ENCODE measurements at regions not wholly inside any gene's neighbourhood (a gene's known extent, or its start where the extent isn't known, plus 50 kb on each side); places are given as distances from the start of the nearest gene placed in this dataset.

- no peak for DNase-seq (ENCODE audit: low read depth)
- no peak for TF ChIP-seq CTCF (conservative IDR thresholded peaks at IDR 0.05; ENCODE audit: low read depth, low read length)
- H3K4me3 ChIP-seq (ENCODE audit: low read length) = no peak overlapping the region
These were observed 246.6 kb upstream of the ADGRL2 start for GRCh38 chr1:81554108-81554507.

- no peak for DNase-seq (ENCODE audit: low read depth)
- no peak overlapping the region for H3K4me3 ChIP-seq (ENCODE audit: low read length)
- TF ChIP-seq CTCF (conservative IDR thresholded peaks at IDR 0.05; ENCODE audit: low read depth, low read length) = no peak
These were observed 247.2 kb upstream of the ADGRL2 start for GRCh38 chr1:81553503-81553902.

- H3K4me3 ChIP-seq (ENCODE audit: low read length) = no peak overlapping the region
- DNase-seq (ENCODE audit: low read depth) = no peak
- no peak for TF ChIP-seq CTCF (conservative IDR thresholded peaks at IDR 0.05; ENCODE audit: low read depth, low read length)
These were observed 248.8 kb upstream of the ADGRL2 start for GRCh38 chr1:81551946-81552345.

GRCh38 chr1:81550753-81551152 is 250.0 kb upstream of the ADGRL2 start:
- H3K4me3 ChIP-seq (ENCODE audit: low read length) = no peak overlapping the region
- DNase-seq (ENCODE audit: low read depth) = no peak
- TF ChIP-seq CTCF (conservative IDR thresholded peaks at IDR 0.05; ENCODE audit: low read depth, low read length) = no peak

- TF ChIP-seq CTCF (conservative IDR thresholded peaks at IDR 0.05; ENCODE audit: low read depth, low read length) = peak; percentile 57
- DNase-seq (ENCODE audit: low read depth) = no peak
- no peak overlapping the region for H3K4me3 ChIP-seq (ENCODE audit: low read length)
These were observed 251.1 kb upstream of the ADGRL2 start for GRCh38 chr1:81549588-81550127.

GRCh38 chr1:81548918-81549587 is 251.7 kb upstream of the ADGRL2 start:
- no peak for TF ChIP-seq CTCF (conservative IDR thresholded peaks at IDR 0.05; ENCODE audit: low read depth, low read length)
- DNase-seq (ENCODE audit: low read depth) = no peak
- H3K4me3 ChIP-seq (ENCODE audit: low read length) = no peak overlapping the region

- no peak overlapping the region for H3K4me3 ChIP-seq (ENCODE audit: low read length)
- TF ChIP-seq CTCF (conservative IDR thresholded peaks at IDR 0.05; ENCODE audit: low read depth, low read length) = no peak
- DNase-seq (ENCODE audit: low read depth) = no peak
These were observed 252.8 kb upstream of the ADGRL2 start for GRCh38 chr1:81547912-81548303.
